Kasumi-1 (cell line): ENCODE measurements at regions not wholly inside any gene's neighbourhood (a gene's known extent, or its start where the extent isn't known, plus 50 kb on each side); places are given as distances from the start of the nearest gene placed in this dataset.

Experiments used
- DNase-seq, 2 experiments: peaks; one replicate each; lab custom pipeline; 2025; lab: John Stamatoyannopoulos, UW

DNA sequence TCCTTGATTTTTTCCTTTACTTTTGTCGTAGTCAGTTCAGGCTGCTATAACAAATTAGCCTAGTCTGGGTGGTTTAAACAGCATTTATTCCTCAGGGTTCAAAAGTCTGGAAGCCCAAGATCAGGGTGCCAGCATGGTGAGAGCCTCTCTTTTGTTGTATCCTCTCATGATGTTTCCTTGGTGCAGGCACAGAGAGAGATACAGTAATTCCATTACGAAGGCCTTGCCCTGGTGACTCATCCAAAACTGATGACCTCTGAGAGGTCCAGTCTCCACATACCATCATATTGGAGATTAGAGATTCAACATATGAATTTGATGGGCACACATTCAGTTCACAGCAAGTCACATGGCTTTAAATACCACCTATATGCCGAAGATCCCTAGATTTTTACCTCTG lies 253.8 kb downstream of the CYRIA start:
- DNase-seq = no peak

DNA sequence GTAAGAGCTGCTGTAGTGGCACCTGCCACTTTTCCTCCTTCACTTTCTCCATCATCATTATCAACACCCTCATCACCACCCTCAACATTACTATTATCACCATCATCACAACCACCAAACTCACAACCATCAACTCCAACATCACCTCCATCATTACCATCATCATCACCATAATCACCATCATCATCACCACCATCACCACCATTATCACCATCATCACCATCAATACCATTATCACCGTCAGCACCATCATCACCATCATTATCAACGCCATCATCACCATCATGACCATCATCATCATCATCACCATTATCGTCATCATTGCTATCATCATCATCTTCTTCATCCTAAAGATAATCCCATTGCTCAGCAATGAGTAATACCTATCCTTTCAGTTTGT lies 255.8 kb downstream of the CYRIA start:
- no peak for DNase-seq

DNA sequence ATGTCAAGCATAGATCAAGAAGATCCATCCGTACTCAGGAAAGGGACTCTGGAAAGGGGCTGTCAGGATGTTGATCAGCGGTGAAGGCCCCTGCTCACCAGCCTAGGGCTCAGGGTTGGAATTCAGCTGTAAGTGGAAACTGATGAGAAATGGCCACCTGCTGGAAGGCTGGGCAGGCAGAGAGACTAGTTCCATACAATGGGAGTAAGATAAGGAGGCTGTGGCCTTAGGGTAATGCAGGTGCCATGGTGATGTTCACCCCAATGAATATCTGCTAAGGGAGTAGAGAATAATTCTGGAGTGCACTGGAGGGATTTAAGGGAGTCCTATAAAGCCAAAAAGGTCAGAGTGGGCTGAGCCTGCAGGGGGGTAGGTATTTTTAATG lies 256.6 kb downstream of the CYRIA start:
- DNase-seq = no peak

DNA sequence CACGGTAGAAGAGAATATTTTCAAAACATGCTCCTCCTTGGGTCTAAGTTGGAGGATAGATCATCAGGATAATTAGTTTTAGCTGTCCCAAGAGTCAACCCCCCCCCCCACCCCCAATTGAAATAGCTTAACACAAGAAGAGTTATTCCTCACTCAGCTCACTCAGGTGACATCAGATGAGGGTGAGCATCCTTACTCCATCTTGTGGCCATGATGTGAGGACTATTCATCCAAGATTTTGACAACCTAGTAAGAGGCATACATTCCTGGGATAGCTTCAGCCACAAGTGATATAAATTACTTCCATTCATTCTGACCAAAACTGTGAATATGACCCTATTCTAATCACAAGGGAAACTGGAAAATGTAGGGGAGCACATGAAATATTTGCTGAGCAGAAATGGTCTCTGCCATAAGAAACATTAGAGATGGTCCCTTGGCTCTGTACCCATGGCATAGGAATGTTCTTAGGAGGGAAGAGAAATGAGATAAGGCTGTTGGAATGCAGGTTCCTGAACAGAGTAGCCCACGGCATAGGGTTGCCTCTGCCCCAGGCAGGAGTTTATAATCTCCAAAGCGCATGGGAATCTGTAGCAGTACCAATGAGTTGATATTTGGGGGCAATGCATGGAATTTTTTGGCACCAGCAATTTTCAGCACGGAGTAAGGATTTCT lies 257.2 kb downstream of the CYRIA start:
- DNase-seq = no peak

DNA sequence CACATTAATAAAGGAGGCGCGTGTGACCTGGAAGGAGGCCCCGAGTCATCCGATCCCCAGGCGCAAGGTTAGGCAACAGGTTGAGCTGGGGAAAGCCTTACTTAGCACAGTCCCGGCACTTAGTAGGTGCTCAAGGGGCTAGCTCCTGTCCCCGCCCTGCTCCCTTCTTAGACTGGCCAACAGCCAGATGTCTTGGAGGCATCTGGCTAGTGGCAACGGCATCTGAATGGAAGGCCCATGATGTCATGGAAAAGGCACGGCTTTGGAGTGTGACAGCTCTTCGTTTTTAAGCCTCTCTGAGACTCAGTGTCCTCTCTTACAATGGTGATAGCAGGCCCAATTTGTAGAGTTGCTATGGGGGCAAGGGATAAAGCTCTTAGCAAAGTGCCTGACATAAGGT lies 258.3 kb downstream of the CYRIA start:
- DNase-seq = no peak

DNA sequence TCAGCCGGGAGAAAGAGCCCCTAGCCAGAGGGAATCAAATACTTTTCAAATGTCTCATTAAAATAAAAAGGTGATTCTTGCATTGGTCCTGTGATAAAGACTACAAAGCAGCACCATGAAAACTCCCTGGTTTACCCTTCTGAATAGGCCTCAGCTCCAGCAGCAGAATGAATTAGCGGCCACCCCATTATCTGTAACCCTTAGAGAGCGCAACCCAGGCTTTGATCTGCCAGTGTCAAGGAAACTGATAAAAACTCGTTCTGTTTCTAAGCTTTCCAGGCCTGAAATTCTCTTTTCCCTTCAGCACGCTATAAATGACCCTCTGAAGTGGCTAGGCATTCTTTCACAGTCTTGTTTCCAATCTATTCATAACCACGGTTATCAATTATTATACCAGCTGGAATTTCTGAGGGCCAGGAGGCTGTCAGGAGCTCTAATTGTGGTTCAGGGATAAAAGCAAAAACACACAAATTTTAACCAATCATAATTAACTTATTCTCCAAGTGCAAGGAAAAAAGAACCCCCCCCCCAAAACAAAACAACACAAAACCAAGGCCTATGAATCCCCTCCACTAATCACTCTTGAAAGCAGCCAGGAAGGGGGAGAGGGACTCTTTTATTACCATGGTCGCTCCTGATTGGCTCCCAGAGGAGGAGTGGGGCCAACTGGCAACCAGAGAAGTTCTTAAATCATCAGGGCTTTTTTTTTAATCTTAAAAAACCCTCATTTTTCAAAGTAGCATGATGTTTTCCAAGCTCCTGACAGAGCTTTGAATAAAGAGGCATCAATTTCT lies 258.9 kb downstream of the CYRIA start:
- DNase-seq = no peak

DNA sequence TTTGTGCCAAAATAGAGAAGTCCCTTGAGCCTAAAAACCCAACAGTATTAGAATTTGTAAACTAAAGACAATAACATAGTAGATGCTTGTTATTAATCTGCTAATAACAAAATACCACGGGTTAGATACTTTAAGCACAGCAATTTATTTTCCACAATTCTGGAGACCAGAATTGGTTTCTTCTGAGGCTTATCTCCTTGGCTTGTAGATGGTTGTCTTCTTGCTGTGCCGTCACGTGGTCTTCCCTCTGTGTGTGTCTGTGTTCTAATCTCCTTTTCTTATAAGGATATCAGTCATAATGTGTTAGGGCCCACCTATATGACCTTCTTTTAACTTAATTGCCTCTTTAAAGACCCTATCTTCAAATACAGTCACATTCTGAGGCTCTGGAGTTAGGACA lies 260.1 kb downstream of the CYRIA start:
- DNase-seq = no peak

DNA sequence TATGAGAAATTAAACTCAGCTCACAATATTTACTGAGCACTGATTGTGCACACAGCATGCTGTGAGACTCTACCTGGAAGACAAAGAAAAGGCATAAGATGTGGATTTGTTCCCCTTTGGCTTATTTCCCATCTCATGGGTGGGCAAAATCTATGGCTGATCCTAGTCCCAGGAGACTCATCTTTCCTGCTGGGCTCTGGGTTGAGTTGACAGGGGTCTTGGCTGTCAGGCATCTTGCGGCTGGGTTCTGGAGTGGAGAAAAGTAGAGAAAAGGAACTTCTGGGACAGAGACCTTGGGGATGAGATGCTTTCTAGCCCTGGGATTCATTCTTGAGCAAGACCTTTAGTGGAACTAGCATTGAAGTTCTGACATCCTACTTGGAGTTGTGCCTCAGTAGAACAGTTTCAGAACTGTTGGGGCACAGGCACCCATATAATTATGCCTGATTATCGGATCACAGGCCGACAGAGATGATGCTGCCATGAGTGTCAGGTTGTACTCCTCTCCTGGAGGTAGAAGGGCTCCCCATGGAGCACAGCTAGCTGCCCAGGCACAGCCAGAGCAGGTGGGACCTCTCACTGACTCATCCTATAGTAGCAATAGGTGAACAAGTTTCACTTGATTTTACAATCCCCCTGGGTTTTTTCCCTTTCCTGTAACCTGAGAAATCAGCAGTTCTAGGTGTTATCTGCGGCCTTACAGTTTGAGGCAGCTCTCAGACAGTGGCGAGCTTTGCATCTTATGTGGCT lies 260.9 kb downstream of the CYRIA start:
- DNase-seq = no peak

DNA sequence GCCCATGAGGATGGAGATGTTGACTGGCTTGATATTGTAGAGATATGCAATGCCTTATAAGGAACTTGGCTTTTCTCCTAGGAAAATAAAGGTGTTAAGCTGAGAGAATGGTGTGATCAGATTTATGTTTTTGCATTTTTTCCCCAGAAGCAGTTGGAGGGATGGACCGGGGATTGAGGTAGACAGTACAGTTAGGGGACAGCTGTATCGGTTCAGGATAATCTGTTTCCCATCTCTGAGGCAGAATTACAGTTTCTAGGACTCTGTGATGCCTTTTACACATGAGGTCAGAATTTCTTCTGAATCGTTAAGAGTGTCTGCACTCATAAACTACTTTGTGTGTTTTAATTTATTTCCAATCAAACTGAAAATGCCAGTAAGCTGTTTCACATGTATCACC lies 261.5 kb downstream of the CYRIA start:
- DNase-seq = no peak

DNA sequence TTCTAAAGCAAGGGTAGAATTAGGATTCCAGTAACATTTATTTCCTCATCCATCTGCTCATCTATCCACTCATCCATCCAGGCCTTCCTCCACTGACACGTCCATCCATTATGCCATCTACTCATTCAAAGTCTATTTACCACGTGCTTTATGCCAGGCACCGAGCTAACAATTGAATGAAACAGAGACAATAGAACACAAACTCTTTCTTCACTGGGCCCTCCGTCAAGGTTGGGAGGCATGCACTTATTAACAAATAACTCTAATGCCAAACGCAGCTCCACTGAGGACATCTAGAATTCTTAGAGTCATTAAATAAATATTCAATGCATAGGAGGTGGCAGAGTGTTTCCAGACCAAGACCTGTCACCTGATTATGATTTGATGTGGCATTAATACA lies 262.7 kb downstream of the CYRIA start:
- DNase-seq = no peak

DNA sequence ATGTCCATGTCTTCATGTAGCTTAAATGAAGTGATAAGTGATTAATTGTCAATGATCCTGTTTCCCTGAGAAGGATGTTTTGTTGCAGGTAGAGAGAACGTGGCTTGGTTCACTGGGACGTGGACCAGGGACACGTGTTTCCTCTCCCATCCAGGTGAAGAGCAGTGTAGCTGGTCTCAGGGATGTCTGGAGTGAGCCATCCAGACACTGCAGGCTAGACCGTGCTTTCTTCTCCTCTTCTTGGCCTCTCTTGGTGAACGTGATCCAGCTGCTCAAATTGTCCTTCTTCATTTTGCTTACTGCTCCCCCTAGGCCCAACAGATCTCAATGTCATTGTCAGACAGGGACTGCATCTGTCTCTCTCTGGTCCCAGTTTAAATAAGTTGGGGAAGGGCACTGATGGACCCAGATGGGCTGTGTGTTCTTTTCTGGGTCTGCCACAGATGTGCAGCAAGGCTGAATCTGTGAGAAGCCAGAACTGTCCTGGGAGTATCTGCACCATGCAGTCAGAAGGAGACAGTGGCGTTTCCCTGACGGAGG lies 263.8 kb downstream of the CYRIA start:
- DNase-seq = no peak

DNA sequence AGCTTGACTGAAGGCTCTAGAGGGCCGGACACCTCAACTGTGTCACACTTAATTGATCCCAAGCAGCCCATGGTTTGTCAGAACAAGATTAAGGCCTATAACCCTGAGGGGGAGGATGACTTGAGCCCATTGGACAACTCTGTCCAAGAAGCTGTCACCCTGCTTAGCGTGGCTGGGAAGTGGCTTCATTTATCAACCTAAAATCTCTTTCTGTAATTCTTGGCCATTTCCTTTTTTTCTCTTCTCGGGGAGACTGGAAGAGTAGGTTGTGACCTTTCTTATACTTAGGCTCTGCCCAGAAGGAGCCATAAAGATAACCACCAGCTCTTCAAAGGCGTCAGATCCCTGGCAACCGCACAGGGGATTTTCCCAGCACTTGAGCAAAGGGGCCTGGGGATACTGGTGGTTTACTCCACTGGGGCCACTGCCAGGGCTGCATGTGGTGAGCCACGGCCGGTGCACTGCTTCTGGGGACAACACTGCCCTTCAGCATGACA lies 265.5 kb downstream of the CYRIA start:
- DNase-seq = no peak

DNA sequence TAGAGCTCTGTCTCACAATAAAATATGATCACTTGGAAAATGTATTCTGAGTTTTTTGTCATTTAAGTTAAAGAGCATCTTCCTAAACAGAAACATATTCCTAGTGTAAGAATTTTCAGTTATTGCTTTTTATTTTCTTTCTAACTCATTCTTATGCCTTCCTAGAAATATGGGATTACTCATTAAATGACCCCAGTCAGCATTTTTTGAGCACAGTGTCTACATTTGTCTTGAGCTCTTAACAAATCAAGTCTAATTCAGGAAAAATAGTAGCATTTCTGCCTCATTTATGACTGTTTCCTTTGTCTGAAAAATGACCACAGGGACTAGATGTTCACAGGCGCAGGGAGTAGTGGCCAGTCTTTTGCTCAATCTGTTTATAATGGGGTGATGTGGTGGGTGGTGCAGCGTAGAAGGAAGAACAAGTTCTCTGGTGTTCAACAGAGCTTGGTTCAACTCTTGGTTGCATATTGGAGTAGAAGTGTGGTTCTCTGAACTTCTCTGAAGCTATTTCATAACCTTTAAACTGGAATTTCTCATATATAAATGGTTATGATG lies 267.1 kb downstream of the CYRIA start:
- DNase-seq = no peak

DNA sequence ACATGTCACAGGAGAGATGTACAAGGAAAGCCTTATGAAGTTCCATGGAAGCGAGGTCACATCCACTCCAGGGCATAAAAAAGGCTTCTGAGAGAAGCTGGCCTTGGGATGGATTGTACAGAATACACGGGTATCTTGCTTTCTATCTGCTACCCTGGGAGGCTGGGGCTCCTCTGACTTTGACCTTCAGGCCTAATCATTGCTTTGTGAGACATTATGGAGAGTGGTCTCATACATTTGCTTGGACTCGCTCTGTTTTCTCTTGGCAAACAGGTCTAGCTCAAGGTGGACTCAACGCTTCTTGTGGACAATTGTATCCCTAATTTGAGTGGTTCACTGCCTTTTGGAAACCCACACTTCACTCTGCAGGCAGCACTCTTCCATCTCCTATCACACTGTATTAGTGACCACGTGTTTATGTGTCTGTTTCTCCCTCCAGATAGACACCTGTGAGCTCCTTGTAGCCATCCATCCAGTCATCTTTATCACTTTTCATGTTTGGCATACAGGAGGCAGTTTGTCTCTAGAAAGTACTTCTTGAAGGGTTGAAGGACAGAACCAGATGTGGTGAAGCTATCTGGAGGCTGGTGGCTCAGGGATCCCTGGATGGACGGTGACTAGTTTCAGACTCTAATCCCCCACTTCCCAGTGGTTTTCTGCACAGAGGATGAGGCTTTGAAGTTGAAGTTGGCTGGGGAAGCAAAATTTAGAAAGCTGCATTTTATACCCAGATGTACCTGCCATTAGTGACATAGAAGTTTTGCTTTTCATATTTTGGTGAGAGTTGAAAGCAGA lies 267.8 kb downstream of the CYRIA start:
- no peak for DNase-seq

DNA sequence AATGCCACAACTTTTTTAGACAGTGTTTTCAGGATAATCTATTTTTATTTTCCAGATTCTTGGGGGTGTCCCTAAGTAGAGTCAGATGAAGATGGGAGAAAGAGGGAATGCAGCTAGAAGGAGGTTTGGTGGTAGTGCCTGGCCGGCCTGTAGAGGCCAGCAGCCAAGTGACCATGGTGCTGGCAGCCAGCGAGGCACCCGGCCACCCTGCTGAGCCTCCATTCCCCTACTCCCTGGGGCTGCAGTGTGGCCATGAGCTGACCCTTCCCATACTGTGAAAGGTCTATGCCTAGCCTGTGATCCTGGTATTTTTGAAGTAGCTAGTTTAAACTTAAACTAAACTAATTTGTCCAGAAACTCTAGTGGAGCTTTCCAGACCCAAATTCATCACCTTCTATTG lies 268.6 kb downstream of the CYRIA start:
- no peak for DNase-seq

DNA sequence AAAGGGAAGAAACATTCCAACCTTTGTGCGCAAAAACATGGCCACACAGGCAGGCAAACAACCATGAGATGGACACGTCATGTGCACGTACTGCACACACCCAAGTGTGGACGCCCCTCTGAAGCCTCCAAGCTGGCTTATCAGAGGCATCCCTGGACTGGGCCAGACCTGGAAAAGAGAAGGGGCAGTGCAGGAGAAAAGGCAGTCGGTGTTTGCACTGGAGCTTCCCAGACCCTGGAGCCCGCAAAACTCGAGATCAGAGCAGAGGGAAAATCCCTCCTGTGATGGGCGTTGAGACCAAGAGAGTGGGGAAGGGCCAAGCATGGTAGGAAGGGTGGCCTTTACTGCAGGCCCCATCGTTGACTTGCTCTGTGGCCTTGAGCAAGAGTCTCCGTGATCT lies 269.5 kb downstream of the CYRIA start:
- DNase-seq = no peak

DNA sequence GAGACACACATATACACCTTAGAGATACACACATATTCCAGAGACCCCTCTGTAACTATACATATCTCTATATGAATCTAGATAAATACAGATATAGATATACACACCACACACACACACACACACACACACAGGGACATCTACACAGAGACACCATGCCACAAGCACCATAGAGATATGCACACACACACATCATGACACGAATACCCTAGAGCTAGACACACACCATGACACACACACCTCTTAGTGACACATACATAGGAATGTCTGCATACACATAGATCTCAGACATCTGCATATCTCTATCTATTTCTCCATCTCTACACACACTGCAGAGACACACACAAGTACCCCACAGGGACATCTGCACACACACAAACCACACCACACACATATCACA lies 270.0 kb downstream of the CYRIA start:
- DNase-seq = no peak

DNA sequence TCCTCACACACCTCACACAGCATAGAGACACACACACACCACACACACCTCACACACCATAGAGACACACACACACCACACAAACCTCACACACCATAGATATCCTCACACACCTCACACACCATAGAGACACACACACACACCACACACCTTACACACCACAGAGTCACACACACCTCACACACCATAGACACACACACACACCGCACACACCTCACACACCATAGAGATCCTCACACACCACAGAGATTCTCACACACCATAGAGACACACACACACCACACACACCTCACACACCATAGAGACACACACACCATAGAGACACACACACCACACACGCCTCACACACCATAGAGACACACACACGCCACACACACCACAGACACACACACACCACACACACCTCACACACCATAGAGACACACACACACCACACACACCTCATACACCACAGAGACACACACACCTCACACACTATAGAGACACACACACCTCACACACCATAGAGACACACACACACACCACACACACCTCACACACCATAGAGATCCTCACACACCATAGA lies 270.6 kb downstream of the CYRIA start:
- no peak for DNase-seq

DNA sequence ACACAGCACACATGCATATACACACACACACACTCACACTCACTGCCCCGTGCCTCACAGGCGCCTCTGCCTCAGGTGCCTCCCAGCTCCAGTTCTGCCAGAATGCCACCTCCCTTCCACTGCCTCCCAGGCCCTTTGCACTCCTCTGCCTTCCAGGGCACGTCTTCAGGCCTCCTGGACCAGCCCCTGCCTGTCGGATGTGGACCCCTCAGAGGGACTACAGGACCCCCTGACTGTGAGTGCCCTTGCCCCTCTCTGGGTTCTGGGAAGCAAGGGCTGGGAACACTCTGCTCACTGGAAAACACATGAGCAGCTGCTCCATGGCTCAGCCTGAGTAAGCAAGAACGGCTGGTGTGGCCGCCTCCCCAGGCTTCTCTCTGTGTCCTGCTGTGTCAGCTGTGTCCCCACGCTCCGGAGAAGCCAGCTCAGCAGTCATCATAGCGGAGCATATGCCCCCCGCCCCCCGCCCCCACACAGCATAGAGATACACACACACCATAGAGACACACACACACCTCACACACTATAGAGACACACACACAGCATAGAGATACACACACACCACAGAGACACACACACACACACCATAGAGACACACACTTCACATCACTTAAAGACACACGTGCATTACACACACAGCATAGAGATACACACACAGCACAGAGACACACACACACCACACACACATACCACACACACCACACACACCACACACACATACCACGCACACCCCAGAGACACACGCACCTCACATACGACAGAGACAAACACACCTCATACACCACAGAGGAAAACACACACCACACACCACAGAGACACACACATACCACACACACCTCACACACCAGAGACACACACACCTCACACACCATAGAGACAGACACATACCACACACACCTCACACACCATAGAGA lies 271.3 kb downstream of the CYRIA start:
- DNase-seq = no peak

DNA sequence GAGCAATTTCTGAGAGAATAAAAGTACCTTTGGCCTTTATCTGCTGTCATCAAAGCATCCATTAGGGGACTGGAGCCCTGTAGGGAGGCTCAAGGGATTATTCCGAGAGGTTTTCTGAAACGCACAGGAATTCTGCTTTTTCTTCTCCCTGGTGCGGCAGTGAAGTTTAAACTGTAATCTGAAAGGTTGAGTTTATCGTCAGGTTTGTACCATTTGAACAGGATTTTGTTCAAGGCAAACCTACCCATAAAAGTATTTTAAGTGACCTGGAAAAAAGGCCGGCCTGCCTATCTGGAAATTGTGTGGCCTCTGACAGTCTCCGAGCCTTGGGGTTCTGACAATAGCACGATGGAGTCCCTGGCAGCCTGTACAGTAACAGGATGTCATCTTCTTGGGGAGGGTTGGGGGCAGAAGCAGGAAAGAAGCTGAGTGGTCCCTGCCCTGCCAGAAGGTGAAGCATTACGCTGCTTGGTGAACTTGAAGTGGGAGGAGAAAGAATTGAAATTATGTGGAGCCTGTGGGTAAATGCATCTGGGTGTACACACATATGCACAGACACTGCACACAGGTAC lies 272.0 kb downstream of the CYRIA start:
- DNase-seq = no peak
